GM20000 (cell line): ENCODE measurements at regions not wholly inside any gene's neighbourhood (a gene's known extent, or its start where the extent isn't known, plus 50 kb on each side); places are given as distances from the start of the nearest gene placed in this dataset.

Source experiments
- DNase-seq: peaks from one replicate; pipeline ENCODE4 v3.0.0; 2012; ENCODE audit warnings: low spot score
- TF ChIP-seq, protein P1 (sequence below): IDR thresholded peaks from 2 replicates; pipeline ENCODE4 v1.5.1; 2012; ENCODE audit warnings: mild to moderate bottlenecking, control low read depth; ENCODE audit errors: extremely low read depth, missing control alignments

DNA sequence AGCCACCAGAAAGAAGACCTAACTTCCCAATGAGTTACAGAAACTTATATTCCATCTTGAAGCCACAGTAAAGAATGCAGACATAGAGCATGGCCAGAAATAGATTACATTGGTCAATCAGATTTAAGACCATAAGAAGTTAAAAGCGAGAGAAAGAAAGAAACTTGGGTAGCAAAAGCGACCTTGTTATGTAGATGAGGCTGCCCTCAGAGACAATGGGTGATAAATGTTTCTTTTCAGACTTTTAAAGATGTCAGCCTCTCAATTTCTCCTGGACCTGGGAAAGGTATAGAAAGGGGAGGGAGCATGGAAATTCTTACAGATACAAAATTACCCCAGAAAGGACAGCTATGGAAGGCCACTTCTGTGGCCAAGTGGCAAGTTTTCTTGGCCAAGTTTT is 732.6 kb upstream of the LUZP2 start:
- TF ChIP-seq, protein P1, sequence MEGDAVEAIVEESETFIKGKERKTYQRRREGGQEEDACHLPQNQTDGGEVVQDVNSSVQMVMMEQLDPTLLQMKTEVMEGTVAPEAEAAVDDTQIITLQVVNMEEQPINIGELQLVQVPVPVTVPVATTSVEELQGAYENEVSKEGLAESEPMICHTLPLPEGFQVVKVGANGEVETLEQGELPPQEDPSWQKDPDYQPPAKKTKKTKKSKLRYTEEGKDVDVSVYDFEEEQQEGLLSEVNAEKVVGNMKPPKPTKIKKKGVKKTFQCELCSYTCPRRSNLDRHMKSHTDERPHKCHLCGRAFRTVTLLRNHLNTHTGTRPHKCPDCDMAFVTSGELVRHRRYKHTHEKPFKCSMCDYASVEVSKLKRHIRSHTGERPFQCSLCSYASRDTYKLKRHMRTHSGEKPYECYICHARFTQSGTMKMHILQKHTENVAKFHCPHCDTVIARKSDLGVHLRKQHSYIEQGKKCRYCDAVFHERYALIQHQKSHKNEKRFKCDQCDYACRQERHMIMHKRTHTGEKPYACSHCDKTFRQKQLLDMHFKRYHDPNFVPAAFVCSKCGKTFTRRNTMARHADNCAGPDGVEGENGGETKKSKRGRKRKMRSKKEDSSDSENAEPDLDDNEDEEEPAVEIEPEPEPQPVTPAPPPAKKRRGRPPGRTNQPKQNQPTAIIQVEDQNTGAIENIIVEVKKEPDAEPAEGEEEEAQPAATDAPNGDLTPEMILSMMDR, result no peak
- DNase-seq, result no peak

GRCh38 chr11:23765682-23766252 is 731.1 kb upstream of the LUZP2 start:
- no peak for DNase-seq
- TF ChIP-seq, protein P1, result no peak

DNA sequence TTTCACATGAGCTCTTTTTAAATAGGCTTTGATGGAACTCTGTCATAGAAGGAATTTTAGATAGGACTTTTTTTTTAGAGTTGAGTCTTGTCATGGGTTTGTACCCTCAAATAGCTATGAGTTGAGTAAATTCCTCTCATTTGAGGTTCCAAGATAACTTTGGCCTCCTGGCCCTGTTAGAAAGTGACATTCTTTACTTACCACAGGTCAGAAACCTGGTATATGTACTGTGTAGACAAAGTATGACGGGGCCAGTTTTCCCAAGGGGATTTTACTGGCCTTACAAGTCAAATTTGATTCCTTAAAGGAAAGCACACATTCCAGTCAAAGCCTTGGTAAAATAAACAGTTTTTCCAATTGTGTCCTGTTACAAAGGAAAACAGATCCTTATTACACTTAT is 729.3 kb upstream of the LUZP2 start:
- TF ChIP-seq, protein P1, result no peak
- DNase-seq, result no peak

DNA sequence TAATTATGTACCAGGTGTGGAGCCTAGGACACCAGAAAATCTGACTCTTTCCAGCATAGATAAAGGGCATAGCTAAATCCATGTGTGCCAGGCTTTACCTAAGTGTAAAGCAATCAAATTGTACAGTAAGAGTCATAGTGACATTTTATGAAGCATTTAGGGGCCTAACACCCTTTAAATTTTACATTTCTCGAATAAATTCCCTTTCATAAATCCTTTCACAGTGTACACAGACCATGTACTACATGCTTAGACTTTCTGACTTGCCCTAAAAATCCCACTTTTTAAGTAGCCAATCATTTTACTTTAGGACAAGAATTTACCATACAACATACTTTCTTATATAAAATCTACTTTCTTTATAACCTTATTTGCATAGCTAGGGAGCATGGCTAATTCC is 727.6 kb upstream of the LUZP2 start:
- DNase-seq, result no peak
- TF ChIP-seq, protein P1, result no peak

- TF ChIP-seq, protein P1, result no peak
- no peak for DNase-seq
Measured at GRCh38 chr11:23772081-23772480, 724.8 kb upstream of the LUZP2 start.

GRCh38 chr11:23778971-23779370 is 717.9 kb upstream of the LUZP2 start:
- TF ChIP-seq, protein P1, result no peak
- no peak for DNase-seq

DNA sequence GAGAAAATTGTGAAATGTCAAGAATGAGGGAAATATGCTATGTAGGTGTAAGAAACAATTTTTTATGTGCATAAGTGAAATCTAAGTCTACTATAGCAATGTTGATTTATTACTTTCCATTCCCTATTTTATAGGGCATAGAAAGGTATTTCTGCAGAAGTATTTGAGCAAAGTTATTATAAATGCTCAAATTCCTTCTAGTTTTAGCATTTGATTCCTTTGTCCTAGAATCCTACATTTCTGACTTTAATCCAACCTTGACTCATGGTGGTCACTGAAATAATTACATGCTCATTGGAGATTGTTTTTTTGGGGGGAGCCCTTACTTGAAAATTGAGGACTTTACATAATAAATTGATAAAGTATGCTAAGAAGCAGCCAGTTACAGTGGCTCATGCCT is 716.6 kb upstream of the LUZP2 start:
- TF ChIP-seq, protein P1, result no peak
- DNase-seq, result no peak
